A673 (cell line): ENCODE measurements at regions not wholly inside any gene's neighbourhood (a gene's known extent, or its start where the extent isn't known, plus 50 kb on each side); places are given as distances from the start of the nearest gene placed in this dataset.

Source experiments
- BruUV-seq: library from RNA; stranded (reverse); fragments of 400-500 nt; replicated peaks from 2 replicates; lab custom pipeline; 2021; lab: Mats Ljungman, UMichigan
- CTCF ChIA-PET: fragments of 300-600 bp; sonication (Branson Sonifier 250); formaldehyde crosslinking; loops from one replicate; lab custom pipeline; 2022; ENCODE audit warnings: antibody characterized with exemption; lab: Charles Lee
- POLR2A ChIA-PET: fragments of 300-600 bp; sonication (Branson Sonifier 250); formaldehyde crosslinking; loops from one replicate; lab custom pipeline; 2022; ENCODE audit warnings: antibody characterized with exemption; ENCODE audit not compliant: low non-redundant PET; lab: Charles Lee
- DNase-seq: peaks from one replicate; pipeline ENCODE4 v3.0.0-alpha.2; 2015; ENCODE audit warnings: low spot score
- H3K27ac ChIP-seq: fragments of 200-600 bp; sonication (generic); 2 replicates; pipeline ENCODE4 v1.5.1; 2016; ENCODE audit warnings: mixed run types, low read depth, mild to moderate bottlenecking, mixed read lengths, antibody characterized with exemption, low read length; ENCODE audit not compliant: poor library complexity, severe bottlenecking
- H3K27me3 ChIP-seq: fragments of 200-600 bp; sonication (generic); replicated peaks from 2 replicates; pipeline ENCODE4 v1.6.1; 2017; ENCODE audit warnings: mixed run types, low read depth, mild to moderate bottlenecking, mixed read lengths, antibody characterized with exemption, low read length; ENCODE audit not compliant: insufficient read depth, poor library complexity
- H3K36me3 ChIP-seq: fragments of 200-600 bp; sonication (generic); 2 replicates; pipeline ENCODE4 v1.6.1; 2016; ENCODE audit warnings: mixed run types, mild to moderate bottlenecking, mixed read lengths, antibody characterized with exemption, low read length; ENCODE audit not compliant: insufficient read depth, poor library complexity, severe bottlenecking
- H3K4me1 ChIP-seq: fragments of 200-600 bp; sonication (generic); 2 replicates; pipeline ENCODE4 v1.6.1; 2017; ENCODE audit warnings: mixed run types, mild to moderate bottlenecking, mixed read lengths, antibody characterized with exemption, low read length; ENCODE audit not compliant: insufficient read depth, poor library complexity, severe bottlenecking
- H3K4me3 ChIP-seq: fragments of 200-600 bp; sonication (generic); 2 replicates; pipeline ENCODE4 v1.5.1; 2016; ENCODE audit warnings: low read depth, mixed run types, mild to moderate bottlenecking, mixed read lengths, low read length; ENCODE audit not compliant: poor library complexity, severe bottlenecking
- H3K9me3 ChIP-seq: fragments of 200-600 bp; sonication (generic); 2 replicates; pipeline ENCODE4 v1.6.1; 2016; ENCODE audit warnings: mixed run types, low read depth, mild to moderate bottlenecking, mixed read lengths, antibody characterized with exemption, low read length; ENCODE audit not compliant: poor library complexity, severe bottlenecking
- CTCF ChIP-seq: fragments of 300-800, 200-600 bp; sonication (generic); conservative IDR thresholded peaks from 2 replicates; pipeline ENCODE4 v1.5.1; 2017; ENCODE audit warnings: low read depth, mild to moderate bottlenecking, antibody characterized with exemption, low read length, moderate library complexity, mixed read lengths
- EZH2 ChIP-seq: fragments of 200-600 bp; sonication (generic); IDR thresholded peaks from 2 replicates; pipeline ENCODE4 v1.6.1; 2017; ENCODE audit warnings: borderline replicate concordance, low read depth, mild to moderate bottlenecking, mixed read lengths, antibody characterized with exemption, low read length; ENCODE audit not compliant: poor library complexity, severe bottlenecking
- intact Hi-C: fragments of 100-400 bp; cut with micrococcal nuclease; formaldehyde crosslinking; loops from one replicate; pipeline ENCODE4 v1.10.0; 2022; ENCODE audit not compliant: unreplicated experiment

GRCh38 chr7:18177815-18178660 lies 150.4 kb upstream of the PRPS1L1 start:
- no TSS peak for BruUV-seq
- ChIA-PET CTCF (no interaction called here), POLR2A (no interaction called here)
- Histone ChIP-seq H3K4me3 (no peak overlapping the region), H3K4me1 (no peaks in the 10 kb centered on the region), H3K36me3 (no peaks in the 10 kb centered on the region), H3K27me3 (no peaks in the 10 kb centered on the region), H3K27ac (no peak overlapping the region), H3K9me3 (no peaks in the 10 kb centered on the region)
- no peak for TF ChIP-seq EZH2
- TF ChIP-seq CTCF = no peak
- intact Hi-C loops = no loop called here
- DNase-seq = no peak

- intact Hi-C loops = no loop called here
- Histone ChIP-seq H3K4me1 (no peaks in the 10 kb centered on the region), H3K27ac (no peak overlapping the region), H3K36me3 (no peaks in the 10 kb centered on the region), H3K4me3 (no peak overlapping the region), H3K9me3 (no peaks in the 10 kb centered on the region), H3K27me3 (no peaks in the 10 kb centered on the region)
- no TSS peak for BruUV-seq
- ChIA-PET POLR2A (no interaction called here), CTCF (no interaction called here)
- no peak for TF ChIP-seq EZH2
- TF ChIP-seq CTCF = no peak
- DNase-seq = no peak
Observed at GRCh38 chr7:18179093-18179492, 151.4 kb upstream of the PRPS1L1 start.

- no peaks in the 10 kb centered on the region for H3K36me3 ChIP-seq
- no peak overlapping the region for H3K27ac ChIP-seq
- no peaks in the 10 kb centered on the region for H3K4me1 ChIP-seq
- no TSS peak for BruUV-seq
- CTCF ChIA-PET = no interaction called here
- H3K4me3 ChIP-seq = no peak overlapping the region
- POLR2A ChIA-PET = no interaction called here
- H3K27me3 ChIP-seq = no peaks in the 10 kb centered on the region
- no peak for DNase-seq
- intact Hi-C loops = no loop called here
- H3K9me3 ChIP-seq = no peaks in the 10 kb centered on the region
- no peak for TF ChIP-seq CTCF
- TF ChIP-seq EZH2 = no peak
Observed at GRCh38 chr7:18180685-18181084, 153.0 kb upstream of the PRPS1L1 start.
